ENCODE measurements at regions not wholly inside any gene's neighbourhood (a gene's known extent, or its start where the extent isn't known, plus 50 kb on each side); places are given as distances from the start of the nearest gene placed in this dataset.

GRCh38 chr18:10264260-10264659 is 190.2 kb upstream of the APCDD1 start:
- Histone ChIP-seq H2AFZ (ENCODE audit: low read depth, low read length) (no peak overlapping the region), H3K79me2 (replicated peaks; ENCODE audit: insufficient read depth, low read length) (no peaks in the 10 kb centered on the region)

GRCh38 chr18:10265560-10266333 is 188.7 kb upstream of the APCDD1 start:
- H2AFZ ChIP-seq (ENCODE audit: low read depth, low read length): no peak overlapping the region
- H3K9me3 ChIP-seq (ENCODE audit: low read length): no peaks in the 10 kb centered on the region
- H3K9me2 ChIP-seq (ENCODE audit: insufficient read depth, low read length): no peaks in the 10 kb centered on the region
- no peaks in the 10 kb centered on the region for H3F3A ChIP-seq (ENCODE audit: insufficient read depth, low read length, poor library complexity, severe bottlenecking)
- no peak overlapping the region for H3K4me2 ChIP-seq (ENCODE audit: low read length)
- no peaks in the 10 kb centered on the region for H3K36me3 ChIP-seq (ENCODE audit: insufficient read depth, low read length)
- no peak overlapping the region for H3K4me3 ChIP-seq (ENCODE audit: low read length)
- H3K9ac ChIP-seq (ENCODE audit: low read length): no peak overlapping the region
- no peaks in the 10 kb centered on the region for H4K20me1 ChIP-seq (ENCODE audit: insufficient read depth)
- no peak overlapping the region for H3K27ac ChIP-seq (ENCODE audit: low read length)
- no peaks in the 10 kb centered on the region for H3K27me3 ChIP-seq (ENCODE audit: insufficient read depth, low read depth, low read length)
- H3K79me2 ChIP-seq (replicated peaks; ENCODE audit: insufficient read depth, low read length): no peaks in the 10 kb centered on the region
- TF ChIP-seq SMC3 (conservative IDR thresholded peaks at IDR 0.05; ENCODE audit: poor library complexity) (no peak), RAD21 (conservative IDR thresholded peaks at IDR 0.05) (no peak), TAF1 (IDR thresholded peaks at IDR 0.05; ENCODE audit: low read depth) (no peak), EP300 (conservative IDR thresholded peaks at IDR 0.05; ENCODE audit: poor library complexity, severe bottlenecking) (no peak), MXI1 (conservative IDR thresholded peaks at IDR 0.05; ENCODE audit: poor library complexity, severe bottlenecking) (no peak), POLR2AphosphoS5 (IDR thresholded peaks at IDR 0.05) (no peak), EZH2 (IDR thresholded peaks at IDR 0.05; ENCODE audit: borderline replicate concordance, insufficient read depth, low read length, poor library complexity, severe bottlenecking) (no peak), REST (IDR thresholded peaks at IDR 0.05; ENCODE audit: borderline replicate concordance) (no peak)

More at GRCh38 chr18:10264260-10264659, 190.2 kb upstream of the APCDD1 start:
- Histone ChIP-seq H3K9me2 (ENCODE audit: insufficient read depth, low read length) (no peaks in the 10 kb centered on the region), H3K4me3 (ENCODE audit: low read length) (no peak overlapping the region), H3K36me3 (ENCODE audit: insufficient read depth, low read length) (no peaks in the 10 kb centered on the region), H3F3A (ENCODE audit: insufficient read depth, low read length, poor library complexity, severe bottlenecking) (no peaks in the 10 kb centered on the region), H4K20me1 (ENCODE audit: insufficient read depth) (no peaks in the 10 kb centered on the region), H3K27me3 (ENCODE audit: insufficient read depth, low read depth, low read length) (no peaks in the 10 kb centered on the region), H3K9ac (ENCODE audit: low read length) (no peak overlapping the region), H3K27ac (ENCODE audit: low read length) (no peak overlapping the region), H3K4me2 (ENCODE audit: low read length) (no peak overlapping the region), H3K9me3 (ENCODE audit: low read length) (no peaks in the 10 kb centered on the region)
- TF ChIP-seq REST (IDR thresholded peaks at IDR 0.05; ENCODE audit: borderline replicate concordance): no peak
- no peak for TF ChIP-seq EZH2 (IDR thresholded peaks at IDR 0.05; ENCODE audit: borderline replicate concordance, insufficient read depth, low read length, poor library complexity, severe bottlenecking)
- no peak for TF ChIP-seq SMC3 (conservative IDR thresholded peaks at IDR 0.05; ENCODE audit: poor library complexity)
- TF ChIP-seq EP300 (conservative IDR thresholded peaks at IDR 0.05; ENCODE audit: poor library complexity, severe bottlenecking): no peak
- no peak for TF ChIP-seq POLR2AphosphoS5 (IDR thresholded peaks at IDR 0.05)
- TF ChIP-seq TAF1 (IDR thresholded peaks at IDR 0.05; ENCODE audit: low read depth): no peak
- TF ChIP-seq RAD21 (conservative IDR thresholded peaks at IDR 0.05): no peak
- TF ChIP-seq MXI1 (conservative IDR thresholded peaks at IDR 0.05; ENCODE audit: poor library complexity, severe bottlenecking): no peak
- no peak for TF ChIP-seq CTCF (IDR thresholded peaks at IDR 0.05; ENCODE audit: poor library complexity, severe bottlenecking)
